Ectodermal cell (in vitro differentiated cells): ENCODE measurements at regions not wholly inside any gene's neighbourhood (a gene's known extent, or its start where the extent isn't known, plus 50 kb on each side); places are given as distances from the start of the nearest gene placed in this dataset.

Source experiments
- H3K27ac ChIP-seq: 2 replicates; pipeline ENCODE4 v1.7.0; 2013; ENCODE audit warnings: mild to moderate bottlenecking, low read depth, low read length; ENCODE audit not compliant: insufficient read depth, poor library complexity, severe bottlenecking
- H3K27me3 ChIP-seq: 2 replicates; pipeline ENCODE4 v1.7.0; 2013; ENCODE audit warnings: mild to moderate bottlenecking, low read length; ENCODE audit not compliant: insufficient read depth, control insufficient read depth, poor library complexity, severe bottlenecking
- H3K36me3 ChIP-seq: one replicate; pipeline ENCODE4 v1.7.0; 2013; ENCODE audit warnings: low read length; ENCODE audit not compliant: control insufficient read depth, insufficient read depth
- H3K4me1 ChIP-seq: one replicate; pipeline ENCODE4 v1.7.0; 2013; ENCODE audit warnings: low read length; ENCODE audit not compliant: control insufficient read depth, insufficient read depth
- H3K4me3 ChIP-seq: 2 replicates; pipeline ENCODE4 v1.7.0; 2013; ENCODE audit warnings: low read depth, low read length, control low read depth; ENCODE audit not compliant: insufficient read depth
- H3K9me3 ChIP-seq: 2 replicates; pipeline ENCODE4 v1.7.0; 2013; ENCODE audit warnings: mild to moderate bottlenecking, low read length, moderate library complexity; ENCODE audit not compliant: control insufficient read depth
- WGBS, 2 experiments: methylation state at CpG; one replicate each; pipeline ENCODE4 v1.1.7; 2013; ENCODE audit warnings: missing lambda C conversion rate in 2 of 2; 5-methylcytosine and 5-hydroxymethylcytosine counted together

- Histone ChIP-seq H3K4me3 (no peak overlapping the region), H3K36me3 (no peaks in the 10 kb centered on the region), H3K4me1 (no peaks in the 10 kb centered on the region), H3K9me3 (no peaks in the 10 kb centered on the region), H3K27ac (no peak overlapping the region), H3K27me3 (no peaks in the 10 kb centered on the region)
- WGBS, 2 experiments: 71 to 83% methylated on average over 1 of the region's 1 CpG
Measured at GRCh38 chr14:83483063-83483462, 1949.4 kb upstream of the SEL1L start.

GRCh38 chr14:83485591-83485990, 1951.9 kb upstream of the SEL1L start:
- Histone ChIP-seq H3K27ac (no peak overlapping the region), H3K4me3 (no peak overlapping the region)

GRCh38 chr14:83491091-83491490, 1957.4 kb upstream of the SEL1L start:
- no peaks in the 10 kb centered on the region for H3K36me3 ChIP-seq
- H3K27me3 ChIP-seq: no peaks in the 10 kb centered on the region
- no peak overlapping the region for H3K27ac ChIP-seq
- H3K9me3 ChIP-seq: no peaks in the 10 kb centered on the region
- 81 to 84% methylated on average over 1 to 2 of the region's 2 CpGs for WGBS, 2 experiments
- H3K4me3 ChIP-seq: no peak overlapping the region
- H3K4me1 ChIP-seq: no peaks in the 10 kb centered on the region

More at GRCh38 chr14:83485591-83485990, 1951.9 kb upstream of the SEL1L start:
- no peaks in the 10 kb centered on the region for H3K36me3 ChIP-seq
- no peaks in the 10 kb centered on the region for H3K4me1 ChIP-seq
- H3K27me3 ChIP-seq: no peaks in the 10 kb centered on the region
- no peaks in the 10 kb centered on the region for H3K9me3 ChIP-seq

GRCh38 chr14:83520837-83521236, 1987.2 kb upstream of the SEL1L start:
- Histone ChIP-seq H3K4me1 (no peaks in the 10 kb centered on the region), H3K27ac (no peak overlapping the region), H3K9me3 (no peaks in the 10 kb centered on the region), H3K36me3 (no peaks in the 10 kb centered on the region), H3K27me3 (no peaks in the 10 kb centered on the region), H3K4me3 (no peak overlapping the region)
- WGBS, 2 experiments: 92% methylated on average over 3 of the region's 3 CpGs

DNA sequence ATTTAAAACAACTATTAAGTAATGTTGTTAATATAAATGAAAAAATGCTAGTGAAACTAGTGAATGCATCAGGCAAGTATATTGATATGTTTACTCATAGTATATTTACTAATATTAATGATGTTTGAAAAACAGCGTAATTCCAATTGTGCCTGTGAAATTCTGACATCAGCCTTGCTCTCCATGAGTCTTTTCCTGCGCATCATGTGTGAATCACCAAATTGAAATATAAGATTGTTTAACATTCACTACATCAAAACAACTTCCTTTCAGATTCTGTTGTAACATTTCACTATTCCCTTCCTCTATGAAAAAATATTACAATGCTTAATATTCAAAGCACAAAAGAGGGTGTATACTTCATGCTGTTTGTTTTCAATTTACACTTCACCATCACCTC, 1995.9 kb upstream of the SEL1L start:
- no peaks in the 10 kb centered on the region for H3K4me1 ChIP-seq
- WGBS, 2 experiments: 97 to 100% methylated on average over 1 to 2 of the region's 2 CpGs
- no peak overlapping the region for H3K27ac ChIP-seq
- no peaks in the 10 kb centered on the region for H3K36me3 ChIP-seq
- no peaks in the 10 kb centered on the region for H3K9me3 ChIP-seq
- no peak overlapping the region for H3K4me3 ChIP-seq
- no peaks in the 10 kb centered on the region for H3K27me3 ChIP-seq

GRCh38 chr14:83533734-83534133, 1996.2 kb upstream of the FLRT2 start:
- Histone ChIP-seq H3K27me3 (no peaks in the 10 kb centered on the region), H3K36me3 (no peaks in the 10 kb centered on the region), H3K9me3 (no peaks in the 10 kb centered on the region), H3K4me3 (no peak overlapping the region), H3K4me1 (no peaks in the 10 kb centered on the region), H3K27ac (no peak overlapping the region)

DNA sequence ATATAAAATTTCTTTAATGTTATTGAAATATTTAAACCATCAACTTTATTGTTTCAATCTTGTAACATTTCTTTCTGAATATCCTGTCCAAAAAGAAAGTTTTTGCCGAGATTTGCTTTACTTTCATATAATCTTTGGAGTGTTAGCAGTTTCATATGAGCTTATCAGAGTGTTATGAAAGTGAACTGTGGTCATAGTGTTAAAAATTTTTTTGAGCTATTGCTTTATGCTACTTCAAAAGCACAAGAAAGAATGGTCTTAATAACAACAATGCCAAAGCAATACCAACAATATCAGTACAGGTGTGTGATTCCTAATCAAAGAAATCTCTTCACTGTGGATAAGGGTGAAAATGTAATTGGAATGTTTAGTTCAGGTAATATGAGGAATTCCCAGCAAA, 1994.9 kb upstream of the FLRT2 start:
- no peaks in the 10 kb centered on the region for H3K4me1 ChIP-seq
- WGBS, 2 experiments: 100% methylated on average over 1 of the region's 1 CpG; no CpG with 5 or more reads in 1 of the 2 experiments
- no peak overlapping the region for H3K27ac ChIP-seq
- no peaks in the 10 kb centered on the region for H3K27me3 ChIP-seq
- H3K4me3 ChIP-seq: no peak overlapping the region
- no peaks in the 10 kb centered on the region for H3K9me3 ChIP-seq
- no peaks in the 10 kb centered on the region for H3K36me3 ChIP-seq

GRCh38 chr14:83535444-83535843, 1994.5 kb upstream of the FLRT2 start:
- WGBS, 2 experiments: 97 to 99% methylated on average over 5 of the region's 5 CpGs

GRCh38 chr14:83541147-83541546, 1988.8 kb upstream of the FLRT2 start:
- H3K4me3 ChIP-seq: no peak overlapping the region
- WGBS, 2 experiments: 95 to 96% methylated on average over 12 to 13 of the region's 13 CpGs

More at GRCh38 chr14:83535444-83535843, 1994.5 kb upstream of the FLRT2 start:
- Histone ChIP-seq H3K4me1 (no peaks in the 10 kb centered on the region), H3K27ac (no peak overlapping the region), H3K9me3 (no peaks in the 10 kb centered on the region), H3K36me3 (no peaks in the 10 kb centered on the region), H3K27me3 (no peaks in the 10 kb centered on the region), H3K4me3 (no peak overlapping the region)

DNA sequence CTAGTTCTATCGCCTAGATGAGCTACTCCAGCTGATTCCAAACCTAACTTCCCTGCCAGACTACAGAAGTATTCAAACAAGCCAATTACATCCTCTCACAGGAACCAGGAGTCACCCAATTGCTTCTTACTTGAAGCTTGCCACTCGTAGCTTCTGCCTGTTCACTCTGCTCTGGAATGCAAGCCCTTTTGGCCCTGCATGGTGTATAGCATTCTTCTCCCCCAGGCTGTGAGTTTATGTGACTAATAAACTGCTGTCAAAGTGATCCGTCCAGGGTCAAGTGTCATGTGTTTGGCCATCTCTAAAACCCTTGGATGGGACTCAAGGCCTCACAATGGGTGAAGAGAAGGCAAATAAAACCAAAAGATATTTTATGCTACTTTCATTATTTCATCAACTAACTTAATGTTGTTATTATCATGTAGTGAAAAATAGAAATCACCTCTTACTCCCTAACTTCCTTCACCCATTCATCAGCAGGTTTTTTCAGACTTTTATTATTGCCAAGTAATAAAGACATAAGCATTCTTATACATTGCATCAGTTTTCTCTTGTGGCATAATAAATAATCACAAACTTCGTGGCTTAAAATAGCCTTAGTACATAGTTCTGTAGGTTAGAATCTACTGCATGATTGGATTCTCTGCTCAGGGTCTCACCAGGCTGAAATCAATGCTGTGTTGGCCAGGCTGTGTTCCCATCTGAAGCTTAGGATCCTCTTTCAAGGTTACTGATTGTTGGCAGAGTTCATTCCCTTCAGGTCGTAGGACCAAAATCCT, 1981.7 kb upstream of the FLRT2 start:
- no peaks in the 10 kb centered on the region for H3K36me3 ChIP-seq
- no peaks in the 10 kb centered on the region for H3K27me3 ChIP-seq
- no peak overlapping the region for H3K27ac ChIP-seq
- whole genome bisulfite sequencing, 2 experiments: 87 to 92% methylated on average over 5 of the region's 5 CpGs
- H3K4me1 ChIP-seq: no peaks in the 10 kb centered on the region
- no peaks in the 10 kb centered on the region for H3K9me3 ChIP-seq
- H3K4me3 ChIP-seq: no peak overlapping the region

More at GRCh38 chr14:83541147-83541546, 1988.8 kb upstream of the FLRT2 start:
- H3K9me3 ChIP-seq: no peaks in the 10 kb centered on the region
- H3K27me3 ChIP-seq: no peaks in the 10 kb centered on the region
- no peaks in the 10 kb centered on the region for H3K4me1 ChIP-seq
- no peak overlapping the region for H3K27ac ChIP-seq
- H3K36me3 ChIP-seq: no peaks in the 10 kb centered on the region
